C4-2B (cell line): ENCODE measurements at regions not wholly inside any gene's neighbourhood (a gene's known extent, or its start where the extent isn't known, plus 50 kb on each side); places are given as distances from the start of the nearest gene placed in this dataset.

ENCODE experiments used
- H3K27ac ChIP-seq: fragments of 450-650 bp; 2 replicates; pipeline ENCODE4 v1.5.1; 2017
- CTCF ChIP-seq: fragments of 450-650 bp; conservative IDR thresholded peaks from 2 replicates; pipeline ENCODE4 v1.5.1; 2017; ENCODE audit warnings: mild to moderate bottlenecking
- ZFX ChIP-seq: fragments of 450-650 bp; IDR thresholded peaks from 2 replicates; pipeline ENCODE4 v1.6.1; 2017

GRCh38 chr11:71101046-71101445 is 151.3 kb downstream of the SHANK2 start:
- H3K27ac ChIP-seq = no peak overlapping the region
- no peak for TF ChIP-seq ZFX
- TF ChIP-seq CTCF = no peak

DNA sequence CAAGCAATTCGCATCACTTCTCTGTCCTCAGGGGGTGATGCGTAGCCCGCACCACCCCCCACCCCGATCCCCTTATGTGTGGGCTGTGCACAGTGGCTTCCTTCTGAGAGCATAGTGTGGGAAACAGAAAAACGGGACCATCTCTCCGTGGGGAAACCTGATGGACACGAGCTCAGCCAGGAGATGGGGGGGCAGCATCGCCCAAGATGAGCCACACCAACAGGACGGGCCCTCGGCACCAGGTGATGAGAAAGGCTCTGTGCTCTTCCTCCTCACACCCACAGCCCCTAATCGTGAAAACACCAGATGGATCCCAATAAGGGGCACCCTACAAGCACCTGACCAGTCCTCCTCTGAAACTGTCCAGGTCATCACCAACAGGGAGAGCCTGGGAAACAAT is 153.6 kb downstream of the SHANK2 start:
- no peak overlapping the region for H3K27ac ChIP-seq
- TF ChIP-seq ZFX = no peak

DNA sequence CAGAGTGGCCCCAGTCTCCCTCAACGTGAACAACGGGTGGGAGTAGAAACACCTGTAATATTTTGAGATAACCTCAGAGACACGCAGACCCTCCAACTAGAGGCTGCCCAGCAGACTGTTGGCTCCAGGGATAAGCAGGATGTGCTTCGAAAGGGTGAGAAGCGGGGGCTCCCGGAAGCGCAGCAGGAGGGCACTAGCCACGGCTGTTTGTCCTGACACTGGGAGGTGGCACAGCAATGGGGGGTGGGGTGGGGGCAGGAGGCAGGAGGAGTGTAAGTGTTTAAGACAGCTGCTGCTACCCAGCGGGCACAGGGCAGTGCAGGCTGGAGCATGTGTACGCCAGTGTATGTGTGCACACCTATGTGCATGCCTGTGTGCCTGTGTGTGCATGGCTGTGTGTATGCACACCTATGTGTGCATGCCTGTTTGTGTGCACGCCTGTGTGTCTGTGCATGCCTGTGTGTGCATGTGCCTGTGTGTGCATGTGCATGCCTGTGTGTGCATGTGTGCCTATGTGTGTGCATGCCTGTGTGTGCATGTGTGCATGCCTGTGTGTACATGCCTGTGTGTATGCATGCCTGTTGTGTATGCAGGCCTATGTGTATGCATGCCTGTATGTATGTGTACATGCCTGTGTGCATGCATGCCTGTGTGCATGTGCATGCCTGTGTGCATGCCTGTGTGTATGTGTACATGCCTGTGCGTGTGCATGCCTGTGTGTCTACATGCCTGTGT is 154.7 kb downstream of the SHANK2 start:
- TF ChIP-seq ZFX (no peak), CTCF (no peak)

DNA sequence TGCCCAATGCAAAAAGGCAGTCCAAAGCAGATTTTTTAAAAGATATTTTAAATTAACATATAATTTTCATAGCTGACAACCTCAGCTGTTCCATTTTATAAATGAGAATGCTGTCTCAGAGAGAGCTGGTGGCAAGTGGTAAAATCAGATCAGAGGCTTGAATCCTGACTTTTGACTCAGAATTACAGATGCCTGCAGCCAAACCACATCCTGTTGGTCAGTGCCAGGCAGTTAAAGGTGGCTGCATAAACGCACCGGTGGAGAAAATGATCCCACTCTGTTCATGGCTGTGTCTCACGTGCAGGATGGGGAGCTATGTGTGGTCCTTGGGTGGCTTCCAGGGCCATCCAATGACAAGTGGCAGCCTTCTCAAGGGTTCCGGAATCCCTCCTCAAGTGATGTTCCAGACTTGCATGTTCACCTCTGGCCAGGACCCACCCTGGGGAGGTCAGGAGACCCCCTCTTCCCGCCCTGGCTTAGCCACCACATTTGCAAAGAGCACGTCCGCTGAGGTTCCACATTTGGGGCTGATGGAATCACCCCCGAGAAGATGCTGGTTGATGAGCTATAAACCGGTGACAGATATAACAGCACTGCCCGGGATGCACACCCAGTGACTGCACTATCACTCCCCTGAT is 155.5 kb downstream of the SHANK2 start:
- H3K27ac ChIP-seq = no peak overlapping the region

More for the DNA sequence above, 154.7 kb downstream of the SHANK2 start:
- no peak overlapping the region for H3K27ac ChIP-seq

GRCh38 chr11:71095294-71095850 is 157.0 kb downstream of the SHANK2 start:
- TF ChIP-seq ZFX (no peak), CTCF (no peak)
- H3K27ac ChIP-seq = no peak overlapping the region

More for the DNA sequence above, 155.5 kb downstream of the SHANK2 start:
- TF ChIP-seq ZFX (no peak), CTCF (no peak)

DNA sequence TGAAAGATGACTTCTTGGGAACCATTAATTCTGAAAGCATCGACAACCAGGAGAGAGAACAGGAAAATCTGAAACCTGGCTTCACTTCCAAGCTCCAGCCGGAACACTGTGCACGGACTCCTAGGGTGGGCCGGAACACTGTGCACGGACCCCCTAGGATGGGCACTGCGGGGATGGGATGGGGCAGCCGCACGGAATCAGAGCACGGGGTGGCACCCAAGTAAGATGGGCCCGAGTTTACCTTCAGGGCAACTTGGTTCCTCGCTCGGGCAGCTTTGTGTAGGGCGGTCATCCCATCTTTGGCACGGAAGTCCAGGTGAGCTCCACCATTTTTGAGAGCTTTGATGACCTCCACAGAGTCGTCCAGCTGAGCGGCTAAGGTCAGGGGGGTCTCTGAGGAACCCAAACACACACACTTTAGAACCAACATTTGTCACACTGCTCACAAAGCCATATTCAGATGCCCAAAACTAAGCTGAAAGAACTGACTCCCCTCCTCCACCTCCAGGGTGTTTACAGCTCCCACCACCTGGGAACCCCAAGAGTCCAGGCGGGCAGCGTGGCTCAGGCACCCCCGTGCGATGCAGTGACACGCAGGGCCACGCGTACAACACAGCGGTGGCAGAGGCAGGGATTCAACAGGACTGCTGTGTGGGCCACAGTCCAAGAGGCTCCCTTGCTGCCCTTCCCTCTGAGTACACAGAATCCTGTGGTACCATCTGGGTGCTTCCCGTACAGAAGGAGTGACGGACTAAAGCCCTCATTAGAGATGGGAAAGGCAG is 157.9 kb downstream of the SHANK2 start:
- no peak overlapping the region for H3K27ac ChIP-seq
- TF ChIP-seq CTCF (no peak), ZFX (no peak)

GRCh38 chr11:71093783-71094182 is 158.6 kb downstream of the SHANK2 start:
- TF ChIP-seq CTCF (no peak), ZFX (no peak)
- no peak overlapping the region for H3K27ac ChIP-seq
